Stomach smooth muscle (tissue), 2 donors: ENCODE measurements at regions not wholly inside any gene's neighbourhood (a gene's known extent, or its start where the extent isn't known, plus 50 kb on each side); places are given as distances from the start of the nearest gene placed in this dataset.

Experiments used
- H3K27ac ChIP-seq: one replicate; pipeline ENCODE4 v1.7.0; 2013; ENCODE audit warnings: mild to moderate bottlenecking, low read length, inconsistent platforms
- H3K27me3 ChIP-seq, 2 donors: one replicate each; pipeline ENCODE4 v1.7.0; 2013; ENCODE audit warnings: low read length in 2 of 2; ENCODE audit not compliant: insufficient read depth in 2 of 2, control insufficient read depth in 1 of 2
- H3K36me3 ChIP-seq, 2 donors: one replicate each; pipeline ENCODE4 v1.7.0; 2013; ENCODE audit warnings: low read length in 2 of 2; ENCODE audit not compliant: control insufficient read depth in 2 of 2, insufficient read depth in 2 of 2
- H3K4me1 ChIP-seq: one replicate; pipeline ENCODE4 v1.7.0; 2013; ENCODE audit warnings: low read length; ENCODE audit not compliant: control insufficient read depth, insufficient read depth
- H3K4me3 ChIP-seq, 2 donors: one replicate each; pipeline ENCODE4 v1.7.0; 2013; ENCODE audit warnings: low read length in 2 of 2
- H3K9ac ChIP-seq, 2 donors: one replicate each; pipeline ENCODE4 v1.7.0; 2013; ENCODE audit warnings: low read length in 2 of 2, mild to moderate bottlenecking in 1 of 2
- H3K9me3 ChIP-seq, 2 donors: one replicate each; pipeline ENCODE4 v1.7.0; 2013; ENCODE audit warnings: low read length in 2 of 2; ENCODE audit not compliant: control insufficient read depth in 2 of 2
- donor health status: healthy.
- donor health status: Pancreatic carcinoma.

DNA sequence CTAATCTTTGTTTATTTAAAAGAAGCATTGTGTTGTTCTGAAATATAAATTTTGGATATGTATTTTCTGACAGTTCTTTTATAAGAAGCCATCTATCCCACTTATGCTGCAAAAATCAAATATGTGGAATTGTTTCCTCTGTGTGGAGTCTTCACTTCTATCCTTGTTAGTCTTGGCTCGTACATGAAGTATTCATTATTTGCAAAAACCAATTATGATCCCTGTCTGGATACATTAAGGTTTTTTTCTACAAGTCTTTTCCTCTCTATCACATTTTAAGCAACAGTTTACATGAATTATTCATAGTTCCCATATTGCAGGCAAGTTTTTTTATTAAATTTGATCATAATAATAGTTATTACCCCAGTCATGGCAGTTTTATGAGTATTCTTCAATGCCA, 490.8 kb upstream of the GJE1 start:
- Histone ChIP-seq H3K4me3 (no peak overlapping the region), H3K9me3 (no peaks in the 10 kb centered on the region), H3K4me1 (no peaks in the 10 kb centered on the region), H3K9ac (no peak overlapping the region), H3K36me3 (no peaks in the 10 kb centered on the region), H3K27me3 (no peaks in the 10 kb centered on the region), H3K27ac (no peak overlapping the region)

DNA sequence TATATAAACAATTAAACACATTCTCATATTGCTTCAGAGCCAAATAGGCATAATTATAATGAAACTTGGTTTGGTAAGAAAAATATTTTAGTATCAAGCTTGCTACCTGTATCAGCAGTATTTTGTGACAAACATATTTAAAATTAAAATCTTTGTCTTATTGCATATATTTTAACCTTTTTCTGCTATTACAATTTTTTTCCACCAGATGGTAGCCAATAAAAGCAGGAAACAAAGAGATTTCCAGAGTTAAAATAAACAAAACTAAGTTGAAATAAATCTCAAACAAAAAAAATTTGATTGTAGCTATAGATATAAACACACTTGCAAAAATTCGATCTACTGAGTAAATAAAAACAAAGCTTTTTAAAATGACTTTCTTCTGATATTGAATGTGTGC, 491.3 kb upstream of the GJE1 start:
- Histone ChIP-seq H3K27ac (no peak overlapping the region), H3K27me3 (no peaks in the 10 kb centered on the region), H3K4me3 (no peak overlapping the region), H3K9ac (no peak overlapping the region), H3K36me3 (no peaks in the 10 kb centered on the region), H3K9me3 (no peaks in the 10 kb centered on the region), H3K4me1 (no peaks in the 10 kb centered on the region)

DNA sequence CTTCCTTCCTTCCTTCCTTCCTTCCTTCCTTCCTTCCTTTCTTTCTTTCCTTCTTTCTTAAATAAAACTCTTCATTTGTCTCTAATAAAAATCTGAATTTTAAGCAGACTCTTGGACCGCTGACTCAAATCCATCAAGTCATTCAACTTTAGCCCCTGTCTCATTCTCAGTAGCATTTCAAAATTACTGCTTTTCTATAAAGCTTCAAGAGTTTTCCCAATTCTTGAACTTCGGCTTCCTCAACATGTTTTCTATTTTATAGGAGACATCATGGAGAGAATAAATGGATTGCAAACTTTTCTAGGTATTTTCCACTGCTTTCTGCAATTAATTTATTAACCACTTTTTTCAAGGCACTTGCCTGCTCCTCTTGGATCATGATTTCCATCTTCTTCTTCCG, 497.1 kb upstream of the GJE1 start:
- no peaks in the 10 kb centered on the region for H3K27me3 ChIP-seq
- H3K4me3 ChIP-seq, result no peak overlapping the region
- no peaks in the 10 kb centered on the region for H3K4me1 ChIP-seq
- H3K9ac ChIP-seq, result no peak overlapping the region
- H3K36me3 ChIP-seq, result no peaks in the 10 kb centered on the region
- no peak overlapping the region for H3K27ac ChIP-seq
- no peaks in the 10 kb centered on the region for H3K9me3 ChIP-seq

DNA sequence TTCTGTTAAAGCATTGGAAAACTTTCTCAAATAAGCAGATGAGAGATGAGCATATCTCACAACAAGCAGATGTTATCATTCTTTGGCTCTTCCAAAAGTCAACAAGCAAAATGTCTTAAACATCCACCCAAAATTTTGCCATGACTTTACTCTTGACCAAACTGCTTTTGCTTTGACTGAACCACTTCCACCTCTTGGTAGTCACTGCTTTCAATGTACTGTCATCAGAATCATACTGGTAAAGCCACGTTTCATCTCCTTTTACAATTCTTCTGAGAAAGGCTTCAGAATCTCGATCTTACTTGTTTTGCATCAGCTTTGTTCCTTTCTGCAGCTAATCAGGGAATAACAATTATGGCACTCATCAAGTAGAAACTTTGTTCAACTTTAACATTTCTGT, 498.5 kb upstream of the GJE1 start:
- Histone ChIP-seq H3K27me3 (no peaks in the 10 kb centered on the region), H3K4me3 (no peak overlapping the region), H3K27ac (no peak overlapping the region), H3K36me3 (no peaks in the 10 kb centered on the region), H3K4me1 (no peaks in the 10 kb centered on the region), H3K9ac (no peak overlapping the region), H3K9me3 (no peaks in the 10 kb centered on the region)

DNA sequence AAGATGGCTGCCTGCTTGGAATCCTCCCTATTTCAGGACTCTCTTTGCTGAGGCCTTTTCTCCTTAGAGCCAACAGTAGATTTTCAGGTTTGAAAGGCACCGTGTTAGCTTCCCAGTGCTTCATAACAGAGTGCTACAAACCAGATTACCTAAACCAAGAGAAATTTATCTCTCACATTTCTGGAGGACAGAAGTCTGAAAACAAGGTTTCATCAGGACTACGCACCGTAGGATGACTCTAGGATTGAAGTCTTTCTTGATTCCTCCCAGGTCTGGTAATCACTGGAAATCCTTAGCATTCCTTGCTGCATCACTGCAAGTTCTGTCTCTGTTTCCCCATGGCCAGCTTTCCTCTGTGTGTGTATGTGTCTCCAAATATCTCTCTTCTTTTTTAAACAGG, 508.4 kb upstream of the GJE1 start:
- Histone ChIP-seq H3K9ac (no peak overlapping the region), H3K9me3 (no peaks in the 10 kb centered on the region), H3K4me3 (no peak overlapping the region), H3K27ac (no peak overlapping the region), H3K4me1 (no peaks in the 10 kb centered on the region), H3K36me3 (no peaks in the 10 kb centered on the region), H3K27me3 (no peaks in the 10 kb centered on the region)

DNA sequence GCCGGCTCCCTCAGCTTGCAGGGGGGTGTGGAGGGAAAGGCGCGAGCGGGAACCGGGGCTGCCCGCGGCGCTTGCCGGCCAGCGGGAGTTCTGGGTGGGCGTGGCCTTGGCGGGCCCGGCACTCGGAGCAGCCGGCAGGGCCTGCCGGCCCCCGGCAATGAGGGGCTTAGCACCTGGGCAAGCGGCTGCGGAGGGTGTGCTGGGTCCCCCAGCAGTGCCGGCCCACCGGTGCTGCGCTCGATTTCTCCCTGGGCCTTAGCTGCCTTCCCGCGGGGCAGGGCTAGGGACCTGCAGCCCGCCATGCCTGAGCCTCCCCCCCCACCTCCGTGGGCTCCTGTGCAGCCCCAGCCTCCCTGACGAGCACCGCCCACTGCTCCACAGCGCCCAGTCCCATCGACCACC, 514.5 kb upstream of the GJE1 start:
- Histone ChIP-seq H3K4me3 (no peak overlapping the region), H3K4me1 (no peaks in the 10 kb centered on the region), H3K27me3 (no peaks in the 10 kb centered on the region), H3K36me3 (no peaks in the 10 kb centered on the region), H3K9ac (no peak overlapping the region), H3K27ac (no peak overlapping the region), H3K9me3 (no peaks in the 10 kb centered on the region)

DNA sequence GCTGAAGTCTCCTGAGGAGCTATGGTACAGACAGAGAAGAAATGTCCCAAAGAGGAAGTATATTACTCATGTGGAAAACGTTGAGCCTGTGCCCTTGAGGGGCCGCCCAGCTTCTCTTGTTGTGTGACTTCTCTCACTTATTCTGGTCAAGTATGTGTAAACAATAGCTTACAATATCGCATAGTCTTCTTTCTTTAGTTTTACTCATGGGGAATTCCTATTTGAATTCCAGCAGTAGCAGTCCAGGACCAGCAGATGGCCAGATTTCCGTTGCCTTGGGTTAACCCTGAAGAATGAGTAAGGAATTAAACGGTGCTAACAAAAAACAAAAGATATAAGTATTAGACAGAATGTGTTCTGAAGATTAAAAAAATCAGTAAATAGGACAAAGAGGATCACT, 522.0 kb upstream of the GJE1 start:
- Histone ChIP-seq H3K27ac (no peak overlapping the region), H3K36me3 (no peaks in the 10 kb centered on the region), H3K4me1 (no peaks in the 10 kb centered on the region), H3K9ac (no peak overlapping the region), H3K9me3 (no peaks in the 10 kb centered on the region), H3K27me3 (no peaks in the 10 kb centered on the region), H3K4me3 (no peak overlapping the region)

DNA sequence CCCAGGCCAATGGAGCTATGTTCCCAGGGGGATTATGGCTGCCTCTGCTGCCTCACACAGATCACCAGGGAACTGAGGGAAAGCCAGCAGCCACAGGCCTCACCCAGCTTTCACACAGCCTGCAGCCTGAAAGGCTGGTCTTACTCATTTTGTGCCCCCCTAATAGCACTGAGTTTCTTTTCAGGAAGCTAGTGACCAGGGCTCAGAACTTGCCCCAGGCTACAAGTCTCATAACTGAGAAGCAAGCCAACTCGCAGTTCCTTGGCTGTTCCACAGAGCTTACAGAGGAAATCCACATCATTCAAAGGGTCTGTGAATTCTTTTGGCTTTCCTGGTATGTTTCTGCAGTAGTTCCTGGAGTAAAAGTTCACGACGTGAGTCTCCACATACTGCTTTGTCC, 524.8 kb upstream of the GJE1 start:
- Histone ChIP-seq H3K9me3 (no peaks in the 10 kb centered on the region), H3K4me3 (no peak overlapping the region), H3K9ac (no peak overlapping the region), H3K27ac (no peak overlapping the region), H3K27me3 (no peaks in the 10 kb centered on the region), H3K4me1 (no peaks in the 10 kb centered on the region), H3K36me3 (no peaks in the 10 kb centered on the region)

DNA sequence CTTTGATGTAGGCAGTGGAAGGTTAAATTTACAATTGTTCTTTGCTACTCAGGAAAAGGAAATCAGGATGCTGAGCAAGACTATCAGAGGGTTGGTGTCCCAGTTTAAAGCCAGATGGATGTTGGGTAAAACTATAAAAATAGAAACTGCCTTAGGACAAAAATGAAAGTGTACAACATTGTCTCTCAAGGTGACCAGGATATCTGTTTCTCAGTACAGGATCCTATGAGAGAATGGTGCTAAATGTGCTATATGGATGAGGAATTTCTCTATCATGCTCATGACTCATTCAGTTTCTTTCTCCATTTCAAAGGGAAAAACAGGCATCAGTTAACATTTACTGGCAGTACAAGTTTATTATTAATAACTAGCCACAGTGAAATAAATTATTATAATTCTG, 534.2 kb upstream of the GJE1 start:
- Histone ChIP-seq H3K4me3 (no peak overlapping the region), H3K9ac (no peak overlapping the region), H3K36me3 (no peaks in the 10 kb centered on the region), H3K27me3 (no peaks in the 10 kb centered on the region), H3K9me3 (no peaks in the 10 kb centered on the region), H3K27ac (no peak overlapping the region), H3K4me1 (no peaks in the 10 kb centered on the region)

DNA sequence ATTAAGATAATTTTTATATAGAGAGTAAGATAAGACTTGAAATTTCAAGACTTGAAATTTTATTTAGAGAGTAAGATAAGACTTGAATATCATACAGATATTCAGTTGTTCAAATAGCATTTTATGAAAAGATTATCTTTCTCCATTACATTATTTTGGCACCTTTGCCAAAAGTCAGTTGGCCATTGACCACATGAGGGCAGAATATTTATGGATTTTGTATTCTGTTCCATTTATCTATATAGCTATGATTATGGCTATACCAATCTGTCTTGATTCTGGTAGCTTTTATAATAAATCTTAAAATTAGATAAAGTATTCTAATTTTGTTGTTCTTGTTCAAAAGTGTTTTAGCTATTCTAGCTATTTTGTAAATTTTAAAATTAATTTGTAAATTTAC, 537.9 kb upstream of the GJE1 start:
- Histone ChIP-seq H3K9me3 (no peaks in the 10 kb centered on the region), H3K4me1 (no peaks in the 10 kb centered on the region), H3K4me3 (no peak overlapping the region), H3K27me3 (no peaks in the 10 kb centered on the region), H3K27ac (no peak overlapping the region), H3K36me3 (no peaks in the 10 kb centered on the region), H3K9ac (no peak overlapping the region)

DNA sequence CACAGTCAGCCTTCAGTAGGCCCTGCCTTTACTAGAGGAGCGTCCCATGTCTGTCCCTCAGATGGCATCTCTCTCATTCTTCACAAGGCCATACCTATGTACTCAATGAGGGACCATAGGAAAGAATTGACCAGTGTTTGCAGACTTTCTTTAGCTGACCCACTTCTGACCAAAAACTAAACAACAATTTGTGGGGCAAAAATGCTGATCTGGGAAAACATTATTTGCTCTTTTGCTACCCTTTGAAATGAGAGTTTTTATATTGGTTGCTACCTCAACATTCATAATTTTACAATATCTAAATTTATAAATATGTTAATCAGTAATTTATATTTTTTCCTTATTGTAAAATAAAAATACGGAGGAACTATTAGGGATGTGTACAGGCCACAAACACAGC, 539.4 kb upstream of the GJE1 start:
- H3K9ac ChIP-seq, result no peak overlapping the region
- H3K4me3 ChIP-seq, result no peak overlapping the region
- H3K27me3 ChIP-seq, result no peaks in the 10 kb centered on the region
- H3K27ac ChIP-seq, result no peak overlapping the region
- H3K36me3 ChIP-seq, result no peaks in the 10 kb centered on the region
- H3K9me3 ChIP-seq, result no peaks in the 10 kb centered on the region
- H3K4me1 ChIP-seq, result no peaks in the 10 kb centered on the region
